ENCODE measurements at regions not wholly inside any gene's neighbourhood (a gene's known extent, or its start where the extent isn't known, plus 50 kb on each side); places are given as distances from the start of the nearest gene placed in this dataset.

- TF ChIP-seq CTCF (IDR thresholded peaks at IDR 0.05) (no peak), POLR2A (IDR thresholded peaks at IDR 0.05) (no peak)
These were observed 101.0 kb upstream of the CCDC80 start for GRCh38 chr3:112741983-112742382.
